Ovary (tissue), 3 donors: ENCODE measurements at regions not wholly inside any gene's neighbourhood (a gene's known extent, or its start where the extent isn't known, plus 50 kb on each side); places are given as distances from the start of the nearest gene placed in this dataset.

Source experiments
- CTCF ChIP-seq, 3 donors: fragments of 450-650 bp in 2 of 3; fragments of 200-600 bp in 1 of 3; IDR thresholded peaks; one replicate each; pipeline versions ENCODE4 v1.5.1 to v1.8.0; 2016 to 2022; ENCODE audit warnings: antibody characterized with exemption in 3 of 3, mild to moderate bottlenecking in 1 of 3
- POLR2A ChIP-seq: fragments of 450-650 bp; IDR thresholded peaks from one replicate; pipeline ENCODE4 v1.6.1; 2017; ENCODE audit warnings: antibody characterized with exemption, mild to moderate bottlenecking, moderate library complexity
- donor health status: DM: no; HTN: no; CAD: no.

- TF ChIP-seq CTCF (IDR thresholded peaks at IDR 0.05) (no peak), POLR2A (no peak)
These were observed 211.4 kb upstream of the FTMT start for GRCh38 chr5:121640298-121640697.
